GM19467 (cell line): ENCODE measurements at regions not wholly inside any gene's neighbourhood (a gene's known extent, or its start where the extent isn't known, plus 50 kb on each side); places are given as distances from the start of the nearest gene placed in this dataset.
"Not testable (repeated sequence)": the region's sequence is repeated elsewhere in the genome, so short reads cannot be mapped to it uniquely, and the experiment has no call there.

Experiments used
- ATAC-seq: cut with Tn5 transposase; IDR thresholded peaks from one replicate; pipeline ENCODE4 v1.9.1; 2021; ENCODE audit warnings: mild to moderate bottlenecking, moderate library complexity; ENCODE audit not compliant: unreplicated experiment

DNA sequence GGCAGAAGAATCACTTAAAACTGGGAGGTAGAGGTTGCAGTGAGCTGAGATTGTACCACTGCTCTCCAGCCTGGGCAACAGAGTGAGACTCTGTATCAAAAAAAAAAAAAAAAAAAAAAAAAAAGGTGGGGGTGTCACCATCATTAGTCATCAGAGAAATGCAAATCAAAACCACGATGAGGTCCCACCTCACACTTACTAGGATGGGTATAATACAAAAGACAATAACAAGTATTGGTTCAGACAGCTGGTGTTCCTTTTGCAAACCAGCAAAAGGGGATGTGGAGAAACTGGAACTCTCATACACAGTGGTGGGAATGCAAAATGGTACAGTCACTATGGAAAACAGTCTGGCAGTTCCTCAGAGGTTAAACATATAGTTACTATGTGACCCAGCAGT is 78.7 kb upstream of the TSC22D2 start:
- ATAC-seq: no peak

- no peak for ATAC-seq
Measured at GRCh38 chr3:150328654-150329040, 79.5 kb upstream of the TSC22D2 start.

- no peak for ATAC-seq
Measured at GRCh38 chr3:150327678-150328653, 80.1 kb upstream of the TSC22D2 start.

GRCh38 chr3:150324788-150325187 is 83.3 kb upstream of the TSC22D2 start:
- ATAC-seq: no peak

DNA sequence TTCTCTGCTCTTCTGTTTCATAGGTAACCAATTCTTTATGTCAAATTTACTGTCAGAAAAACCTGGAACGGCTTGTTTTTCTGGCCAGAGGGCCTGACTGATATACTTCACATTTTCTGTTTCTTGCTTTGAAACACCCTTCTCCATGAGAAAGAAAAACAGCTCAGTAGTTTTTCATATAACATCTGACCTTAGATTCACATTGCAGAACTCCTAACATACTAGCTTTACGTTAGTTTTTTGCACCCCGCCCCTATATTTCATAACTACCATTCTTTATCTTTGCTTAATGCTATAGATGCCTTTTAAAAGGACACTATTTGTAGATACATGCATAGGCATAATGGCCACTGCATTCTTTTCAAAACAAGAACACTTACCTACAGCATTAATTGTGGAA is 83.9 kb upstream of the TSC22D2 start:
- ATAC-seq: no peak

DNA sequence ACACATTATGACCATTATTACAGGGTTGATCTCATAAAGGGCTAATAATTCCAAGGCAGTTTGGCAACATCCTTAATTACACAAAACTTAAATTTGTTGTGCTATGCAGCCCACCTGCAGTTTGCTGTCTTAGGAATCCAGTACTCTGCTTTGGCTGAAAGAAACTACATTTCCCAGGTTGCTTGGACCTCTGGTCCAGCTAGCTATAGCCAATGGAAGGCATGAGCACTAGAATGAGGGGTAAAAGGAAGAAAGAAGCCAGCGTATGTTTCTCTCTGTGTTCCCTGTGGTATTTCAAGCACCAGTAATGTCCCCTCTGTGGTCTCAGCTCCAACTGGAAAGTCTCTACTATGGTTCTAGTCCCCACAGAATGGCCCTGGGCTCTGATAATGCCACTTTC is 84.3 kb upstream of the TSC22D2 start:
- ATAC-seq: no peak

DNA sequence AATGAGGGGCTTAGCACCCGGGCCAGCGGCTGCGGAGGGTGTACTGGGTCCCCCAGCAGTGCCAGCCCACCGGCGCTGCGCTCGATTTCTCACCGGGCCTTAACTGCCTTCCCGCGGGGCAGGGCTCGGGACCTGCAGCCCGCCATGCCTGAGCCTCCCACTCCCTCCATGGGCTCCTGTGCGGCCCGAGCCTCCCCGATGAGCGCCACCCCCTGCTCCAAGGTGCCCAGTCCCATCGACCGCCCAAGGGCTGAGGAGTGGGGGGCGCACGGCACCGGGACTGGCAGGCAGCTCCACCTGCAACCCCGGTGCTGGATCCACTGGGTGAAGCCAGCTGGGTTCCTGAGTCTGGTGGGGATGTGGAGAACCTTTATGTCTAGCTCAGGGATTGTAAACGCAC is 85.0 kb upstream of the TSC22D2 start:
- not testable (repeated sequence) for ATAC-seq

GRCh38 chr3:150320971-150321370 is 87.1 kb upstream of the TSC22D2 start:
- ATAC-seq: not testable (repeated sequence)

DNA sequence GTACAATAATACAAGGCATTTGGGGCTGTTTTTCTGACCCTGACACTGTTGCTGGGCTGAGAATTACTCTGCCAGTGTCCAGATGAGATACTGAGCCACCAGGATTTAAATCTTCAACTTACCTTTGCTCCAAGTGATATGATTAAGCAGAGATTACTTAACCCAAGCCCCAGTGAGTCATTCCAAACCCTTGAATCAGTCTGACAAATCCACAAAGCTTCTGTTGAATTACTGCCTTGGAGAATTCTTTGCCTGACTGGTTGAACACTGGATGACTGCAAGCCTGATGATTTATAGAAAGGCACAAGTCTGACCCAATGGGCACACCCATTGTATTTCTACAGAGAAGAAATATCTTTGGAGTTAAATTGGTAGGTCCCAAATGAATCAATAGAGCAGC is 88.2 kb upstream of the TSC22D2 start:
- no peak for ATAC-seq

- ATAC-seq: no peak
Measured at GRCh38 chr3:150317469-150317868, 90.6 kb upstream of the TSC22D2 start.

DNA sequence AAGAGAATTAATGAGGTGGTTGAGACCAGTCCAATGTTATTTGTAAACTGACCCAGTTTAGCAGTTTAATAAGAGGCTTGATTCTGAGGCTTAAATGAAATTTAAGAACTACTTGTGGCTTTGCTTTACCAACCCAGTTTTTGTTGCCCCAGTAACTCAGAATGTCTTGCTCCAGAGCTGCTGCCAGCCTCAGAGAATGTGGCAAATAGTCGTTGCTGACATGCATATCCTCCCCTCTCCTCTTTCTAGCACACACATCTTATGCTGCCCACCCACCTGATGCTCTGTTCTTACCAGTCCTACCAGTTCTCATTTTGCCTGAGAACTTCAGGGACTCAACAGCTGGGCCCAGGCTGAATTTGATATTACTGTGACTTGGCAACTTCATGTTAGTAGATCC is 92.4 kb upstream of the TSC22D2 start:
- no peak for ATAC-seq

DNA sequence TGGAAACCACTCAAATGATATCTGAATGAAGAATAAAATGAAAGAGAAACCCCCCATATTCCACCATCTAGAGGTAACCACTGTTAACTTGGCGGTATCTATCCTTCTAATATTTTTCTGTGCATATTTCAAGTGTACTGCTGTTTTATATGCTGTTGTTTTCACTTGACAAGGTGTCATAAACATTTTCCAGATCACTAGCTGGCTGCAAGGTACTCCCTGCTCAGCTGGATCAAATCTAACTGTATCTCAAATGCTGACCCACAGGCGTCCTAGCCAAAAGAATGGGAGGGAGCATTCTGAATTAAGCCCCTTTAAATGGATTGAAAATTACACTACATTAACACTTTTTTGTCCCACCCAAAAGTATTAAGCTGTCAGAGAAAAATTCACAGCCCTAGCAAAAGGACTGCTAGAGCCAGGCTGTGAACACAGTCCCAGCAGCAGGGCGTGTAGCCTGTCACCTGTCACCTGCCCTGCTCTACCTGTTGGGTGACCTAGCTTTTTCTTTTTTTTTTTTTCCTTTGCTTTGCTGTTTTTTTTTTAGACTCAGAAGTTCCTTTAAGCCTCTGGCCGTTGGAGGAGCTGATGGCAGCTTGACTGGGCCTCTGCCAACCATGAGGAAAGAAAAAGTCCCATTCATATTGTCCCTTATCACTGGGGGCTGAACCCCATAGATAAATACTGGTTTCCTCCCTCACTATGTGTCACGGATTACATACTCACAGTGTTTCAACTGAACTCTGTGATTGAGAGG is 93.7 kb upstream of the TSC22D2 start:
- no peak for ATAC-seq

DNA sequence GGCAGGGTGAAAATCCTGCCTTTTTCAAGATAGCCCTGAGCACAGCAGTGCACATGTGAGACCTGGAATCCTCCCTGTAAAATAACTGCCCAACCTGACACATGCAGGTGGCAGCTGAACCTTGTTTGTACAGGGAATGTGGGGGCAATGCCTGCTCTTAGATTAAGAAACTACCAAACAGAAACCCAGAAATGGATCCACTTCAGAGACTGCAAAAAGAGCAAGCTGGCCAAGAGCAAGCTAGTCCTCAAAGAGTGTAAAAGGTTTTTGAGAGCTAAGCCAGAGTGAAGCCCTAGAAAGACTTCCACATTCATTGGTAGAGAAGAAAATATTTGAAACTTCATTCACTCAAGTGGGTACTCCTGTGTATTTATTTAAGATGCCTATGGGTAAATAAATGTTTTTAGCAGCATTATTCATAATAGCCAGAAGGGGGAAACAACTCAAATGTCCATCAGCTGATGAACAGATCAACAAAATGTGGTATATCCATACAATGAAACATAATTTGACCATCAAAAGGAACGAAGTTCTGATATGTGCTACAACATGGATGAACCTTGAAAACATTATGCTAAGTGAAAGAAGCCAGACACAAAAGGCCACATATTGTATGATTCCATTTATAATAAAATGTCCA is 96.0 kb upstream of the TSC22D2 start:
- no peak for ATAC-seq

GRCh38 chr3:150311156-150311555 is 96.9 kb upstream of the TSC22D2 start:
- ATAC-seq: no peak

DNA sequence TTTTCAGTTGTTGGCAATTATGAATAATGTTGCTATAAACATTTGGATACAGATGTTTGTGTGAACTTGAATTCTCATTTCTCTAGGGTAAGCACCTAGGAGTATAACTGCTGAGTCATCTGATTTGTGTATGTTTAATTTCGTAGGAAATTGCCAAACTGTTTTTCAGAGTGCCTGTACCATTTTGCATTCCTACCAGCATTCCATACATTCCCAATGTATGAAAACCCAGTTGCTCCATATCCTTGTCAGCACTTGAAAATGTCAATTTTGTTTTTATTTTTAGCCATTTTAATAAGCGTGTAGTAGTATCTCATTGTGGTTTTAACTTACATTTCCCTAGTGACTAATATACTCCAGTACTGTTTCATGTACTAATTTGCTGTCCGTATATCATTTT is 98.5 kb upstream of the TSC22D2 start:
- no peak for ATAC-seq

GRCh38 chr3:150309257-150309542 is 98.9 kb upstream of the TSC22D2 start:
- ATAC-seq: no peak

DNA sequence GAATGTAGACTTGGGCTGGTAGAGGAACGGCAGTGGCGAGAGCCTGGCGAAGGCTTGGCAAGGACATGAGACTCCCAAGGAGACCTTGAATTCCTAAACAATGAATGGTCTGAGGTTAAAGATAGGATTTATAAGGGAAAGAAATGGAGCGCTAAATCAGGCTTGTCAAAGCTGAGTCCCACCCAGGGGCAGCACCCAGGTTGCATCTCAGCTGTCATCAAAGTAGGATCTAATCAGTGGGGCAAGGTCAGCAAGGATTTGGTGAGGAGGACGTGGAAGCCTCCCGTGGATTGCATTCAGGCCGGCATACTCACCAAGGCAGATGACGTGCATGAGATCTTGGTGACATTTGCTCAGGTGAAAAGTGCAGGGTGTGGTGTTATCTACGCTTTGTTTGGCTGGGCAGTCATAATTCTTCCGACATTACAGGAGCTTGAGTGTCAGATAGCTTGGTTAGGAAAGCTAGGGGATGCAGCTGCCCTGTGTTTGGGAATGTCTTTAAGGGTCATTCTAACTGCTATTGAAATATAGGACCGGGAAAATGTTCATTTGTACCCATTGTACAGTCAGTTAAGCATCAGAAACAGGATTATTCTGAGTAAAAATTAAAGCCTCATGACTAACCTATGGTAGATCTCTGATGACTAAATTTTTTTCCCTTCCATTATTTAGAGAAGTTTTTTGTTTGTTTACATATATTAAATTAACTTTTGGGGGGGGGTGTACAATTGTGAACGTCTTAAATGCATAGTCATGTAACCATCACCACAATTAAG is 99.4 kb upstream of the TSC22D2 start:
- ATAC-seq: no peak

GRCh38 chr3:150308037-150308319 is 100.1 kb upstream of the TSC22D2 start:
- no peak for ATAC-seq

GRCh38 chr3:150307311-150308036 is 100.6 kb upstream of the TSC22D2 start:
- no peak for ATAC-seq

GRCh38 chr3:150306906-150307305 is 101.2 kb upstream of the TSC22D2 start:
- ATAC-seq: no peak

GRCh38 chr3:150306083-150306482 is 102.0 kb upstream of the TSC22D2 start:
- no peak for ATAC-seq
